Neural progenitor cell (in vitro differentiated cells): ENCODE measurements at regions not wholly inside any gene's neighbourhood (a gene's known extent, or its start where the extent isn't known, plus 50 kb on each side); places are given as distances from the start of the nearest gene placed in this dataset.

Source experiments
- CTCF ChIP-seq: fragments of 200-600 bp; sonication (generic); IDR thresholded peaks from 2 replicates; pipeline ENCODE4 v1.5.1; 2017; ENCODE audit warnings: antibody characterized with exemption, mild to moderate bottlenecking
- EZH2phosphoT487 ChIP-seq: fragments of 200-600 bp; sonication (generic); IDR thresholded peaks from 2 replicates; pipeline ENCODE4 v1.6.1; 2017; ENCODE audit warnings: antibody characterized with exemption

- TF ChIP-seq EZH2phosphoT487 (no peak), CTCF (no peak)
Observed at GRCh38 chr4:57492251-57492878, 382.2 kb upstream of the IGFBP7 start.
